ENCODE measurements at regions not wholly inside any gene's neighbourhood (a gene's known extent, or its start where the extent isn't known, plus 50 kb on each side); places are given as distances from the start of the nearest gene placed in this dataset.

DNA sequence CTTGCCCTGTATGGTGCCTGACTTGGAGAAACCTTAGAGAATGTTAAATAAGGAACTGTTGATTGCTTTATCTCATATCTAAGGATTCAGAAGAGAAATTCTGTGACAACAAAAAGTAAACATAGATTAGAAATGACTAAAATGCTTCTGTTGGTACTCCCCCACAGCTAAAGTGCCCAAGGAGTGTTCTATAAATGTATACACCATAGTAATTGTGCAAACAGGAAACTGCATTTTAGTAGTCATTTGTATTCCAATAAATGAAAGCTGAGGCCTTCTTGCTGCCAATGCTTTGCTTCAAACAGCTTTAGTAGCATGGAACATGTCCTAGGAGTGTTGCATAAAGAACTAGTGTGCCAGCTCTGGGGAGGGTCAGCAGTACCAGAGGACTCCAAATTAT lies 343.7 kb upstream of the IRAK1BP1 start:
- TF ChIP-seq, protein P1, sequence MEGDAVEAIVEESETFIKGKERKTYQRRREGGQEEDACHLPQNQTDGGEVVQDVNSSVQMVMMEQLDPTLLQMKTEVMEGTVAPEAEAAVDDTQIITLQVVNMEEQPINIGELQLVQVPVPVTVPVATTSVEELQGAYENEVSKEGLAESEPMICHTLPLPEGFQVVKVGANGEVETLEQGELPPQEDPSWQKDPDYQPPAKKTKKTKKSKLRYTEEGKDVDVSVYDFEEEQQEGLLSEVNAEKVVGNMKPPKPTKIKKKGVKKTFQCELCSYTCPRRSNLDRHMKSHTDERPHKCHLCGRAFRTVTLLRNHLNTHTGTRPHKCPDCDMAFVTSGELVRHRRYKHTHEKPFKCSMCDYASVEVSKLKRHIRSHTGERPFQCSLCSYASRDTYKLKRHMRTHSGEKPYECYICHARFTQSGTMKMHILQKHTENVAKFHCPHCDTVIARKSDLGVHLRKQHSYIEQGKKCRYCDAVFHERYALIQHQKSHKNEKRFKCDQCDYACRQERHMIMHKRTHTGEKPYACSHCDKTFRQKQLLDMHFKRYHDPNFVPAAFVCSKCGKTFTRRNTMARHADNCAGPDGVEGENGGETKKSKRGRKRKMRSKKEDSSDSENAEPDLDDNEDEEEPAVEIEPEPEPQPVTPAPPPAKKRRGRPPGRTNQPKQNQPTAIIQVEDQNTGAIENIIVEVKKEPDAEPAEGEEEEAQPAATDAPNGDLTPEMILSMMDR (IDR thresholded peaks at IDR 0.05) = no peak
- no peak for TF ChIP-seq POLR2A (IDR thresholded peaks at IDR 0.05)
